Uterus (tissue), 3 donors: ENCODE measurements at regions not wholly inside any gene's neighbourhood (a gene's known extent, or its start where the extent isn't known, plus 50 kb on each side); places are given as distances from the start of the nearest gene placed in this dataset.

ENCODE experiments used
- DNase-seq, 2 donors: peaks; one replicate each; pipeline ENCODE4 v3.0.0-alpha.2; 2019 to 2020
- H3K27ac ChIP-seq, 2 donors: fragments of 200-600 bp; sonication (generic); 1 replicate in 1 of 2; 2 replicates in 1 of 2; pipeline ENCODE4 v1.5.1; 2016 to 2018
- H3K27me3 ChIP-seq, 2 donors: fragments of 200-600 bp; sonication (generic); one replicate each; pipeline ENCODE4 v1.5.1; 2018 to 2019; ENCODE audit warnings: control low read depth in 1 of 2
- H3K36me3 ChIP-seq, 2 donors: fragments of 200-600 bp; sonication (generic); one replicate each; pipeline ENCODE4 v1.5.1; 2019; ENCODE audit warnings: control low read depth in 1 of 2
- H3K4me1 ChIP-seq, 2 donors: fragments of 200-600 bp; sonication (generic); one replicate each; pipeline ENCODE4 v1.5.1; 2018 to 2019; ENCODE audit warnings: control low read depth in 1 of 2
- H3K4me3 ChIP-seq, 2 donors: fragments of 200-600 bp; sonication (generic); 1 replicate in 1 of 2; 2 replicates in 1 of 2; pipeline ENCODE4 v1.5.1; 2018 to 2019; ENCODE audit warnings: mild to moderate bottlenecking in 1 of 2
- H3K9me3 ChIP-seq, 2 donors: fragments of 200-600 bp; sonication (generic); one replicate each; pipeline ENCODE4 v1.5.1; 2019; ENCODE audit warnings: control low read depth in 1 of 2
- CTCF ChIP-seq, 4 experiments: fragments of 200-600 bp in 2 of 4; fragments of 450-650 bp in 2 of 4; sonication (generic) in 2 of 4; IDR thresholded peaks; one replicate each; pipeline ENCODE4 v1.5.1; 2016 to 2019; ENCODE audit warnings: antibody characterized with exemption in 4 of 4, mild to moderate bottlenecking in 2 of 4, moderate library complexity in 1 of 4
- POLR2A ChIP-seq, 2 donors: fragments of 450-650 bp; IDR thresholded peaks; one replicate each; pipeline ENCODE4 v1.6.1; 2016; ENCODE audit warnings: antibody characterized with exemption in 2 of 2, mild to moderate bottlenecking in 1 of 2, moderate library complexity in 1 of 2
- intact Hi-C: fragments of 100-400 bp; cut with DNase I; formaldehyde crosslinking; loops from one replicate; pipeline ENCODE4 v1.15.1; 2023; ENCODE audit warnings: low total_unique reads
- donor health status: DM: yes; HTN: yes; CAD: no.

DNA sequence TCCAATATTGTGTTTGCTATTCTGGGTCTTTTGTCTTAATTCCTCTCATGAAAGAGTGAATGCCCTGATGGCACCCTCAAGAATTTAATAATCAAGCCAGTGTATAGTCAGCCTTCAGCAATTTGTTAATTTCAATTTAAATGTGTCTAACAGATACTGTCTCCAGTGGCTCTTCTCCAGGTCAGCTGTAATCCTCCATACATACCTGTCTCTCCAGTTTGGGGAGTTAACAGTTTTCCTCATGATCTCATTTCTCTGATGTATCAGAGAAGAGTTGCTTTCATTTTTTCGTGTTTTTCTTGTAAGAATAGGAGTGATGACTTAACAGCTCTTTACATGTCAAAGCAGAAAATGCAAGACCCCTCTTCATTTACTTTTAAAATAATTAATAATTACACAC is 500.3 kb upstream of the RORB start:
- Histone ChIP-seq H3K27ac (no peak overlapping the region), H3K9me3 (no peaks in the 10 kb centered on the region), H3K27me3 (no peaks in the 10 kb centered on the region), H3K4me1 (no peaks in the 10 kb centered on the region), H3K36me3 (no peaks in the 10 kb centered on the region), H3K4me3 (no peak overlapping the region)
- TF ChIP-seq CTCF (IDR thresholded peaks at IDR 0.05) (no peak), POLR2A (IDR thresholded peaks at IDR 0.05) (no peak)
- intact Hi-C loops: no loop called here
- no peak for DNase-seq

DNA sequence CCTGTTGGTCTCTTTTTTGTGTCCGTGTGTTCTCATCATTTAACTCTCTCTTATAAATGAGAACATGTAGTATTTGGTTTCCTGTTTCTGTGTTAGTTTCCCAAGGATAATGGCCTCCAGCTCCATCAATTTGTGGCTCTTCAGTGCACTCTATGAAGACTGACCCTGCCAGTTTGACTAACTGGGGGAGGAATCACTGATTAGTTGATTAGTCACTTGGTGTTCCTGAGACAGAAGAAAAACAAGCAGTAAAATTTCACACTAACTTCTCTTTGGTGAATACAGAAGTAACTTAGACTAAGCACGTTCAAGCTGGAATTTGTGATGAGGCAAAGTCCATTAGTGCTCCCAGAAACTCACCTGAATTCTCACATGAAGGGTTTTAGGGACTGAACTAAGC is 495.8 kb upstream of the RORB start:
- Histone ChIP-seq H3K4me1 (no peaks in the 10 kb centered on the region), H3K27ac (no peak overlapping the region), H3K27me3 (no peaks in the 10 kb centered on the region), H3K36me3 (no peaks in the 10 kb centered on the region), H3K4me3 (no peak overlapping the region), H3K9me3 (no peaks in the 10 kb centered on the region)
- no peak for DNase-seq
- TF ChIP-seq CTCF (IDR thresholded peaks at IDR 0.05) (no peak), POLR2A (IDR thresholded peaks at IDR 0.05) (no peak)
- intact Hi-C loops: no loop called here

DNA sequence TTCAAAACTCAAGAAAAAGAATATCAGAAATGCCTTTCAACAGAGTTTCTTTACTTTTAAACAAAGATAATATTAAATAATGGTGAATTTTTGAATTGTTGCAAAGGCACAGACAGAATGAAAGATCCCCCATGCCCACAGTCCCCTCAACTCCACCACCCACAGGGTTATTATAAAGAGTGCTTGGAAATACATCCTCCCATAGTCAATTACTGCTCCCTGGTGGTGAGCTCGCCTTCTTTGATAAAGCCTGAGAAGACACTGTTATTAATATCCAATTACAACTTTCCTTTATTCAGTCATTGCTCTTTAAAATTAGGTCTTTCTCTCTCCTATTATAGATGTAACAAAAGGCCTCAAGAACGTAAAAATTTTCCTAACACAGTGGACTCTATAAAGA is 490.2 kb upstream of the RORB start:
- no peak for DNase-seq
- no peaks in the 10 kb centered on the region for H3K9me3 ChIP-seq
- no peaks in the 10 kb centered on the region for H3K27me3 ChIP-seq
- TF ChIP-seq POLR2A (IDR thresholded peaks at IDR 0.05) (no peak), CTCF (IDR thresholded peaks at IDR 0.05) (no peak)
- H3K4me1 ChIP-seq: no peaks in the 10 kb centered on the region
- intact Hi-C loops: no loop called here
- no peaks in the 10 kb centered on the region for H3K36me3 ChIP-seq
- H3K27ac ChIP-seq: no peak overlapping the region
- H3K4me3 ChIP-seq: no peak overlapping the region

- no peak for DNase-seq
- Histone ChIP-seq H3K36me3 (no peaks in the 10 kb centered on the region), H3K27ac (no peak overlapping the region), H3K4me3 (no peak overlapping the region), H3K9me3 (no peaks in the 10 kb centered on the region), H3K27me3 (no peaks in the 10 kb centered on the region), H3K4me1 (no peaks in the 10 kb centered on the region)
- TF ChIP-seq POLR2A (IDR thresholded peaks at IDR 0.05): no peak
- intact Hi-C loops: no loop called here
These were observed 489.3 kb upstream of the RORB start for GRCh38 chr9:74007833-74008232.

GRCh38 chr9:74016004-74016403 is 481.1 kb upstream of the RORB start:
- intact Hi-C loops: no loop called here
- no peaks in the 10 kb centered on the region for H3K36me3 ChIP-seq
- no peak for DNase-seq

More at GRCh38 chr9:74016004-74016403, 481.1 kb upstream of the RORB start:
- no peaks in the 10 kb centered on the region for H3K4me1 ChIP-seq
- H3K9me3 ChIP-seq: no peaks in the 10 kb centered on the region
- TF ChIP-seq POLR2A (IDR thresholded peaks at IDR 0.05) (no peak), CTCF (IDR thresholded peaks at IDR 0.05) (no peak)
- H3K27ac ChIP-seq: no peak overlapping the region
- no peaks in the 10 kb centered on the region for H3K27me3 ChIP-seq
- no peak overlapping the region for H3K4me3 ChIP-seq
